ENCODE measurements at regions not wholly inside any gene's neighbourhood (a gene's known extent, or its start where the extent isn't known, plus 50 kb on each side); places are given as distances from the start of the nearest gene placed in this dataset.

DNA sequence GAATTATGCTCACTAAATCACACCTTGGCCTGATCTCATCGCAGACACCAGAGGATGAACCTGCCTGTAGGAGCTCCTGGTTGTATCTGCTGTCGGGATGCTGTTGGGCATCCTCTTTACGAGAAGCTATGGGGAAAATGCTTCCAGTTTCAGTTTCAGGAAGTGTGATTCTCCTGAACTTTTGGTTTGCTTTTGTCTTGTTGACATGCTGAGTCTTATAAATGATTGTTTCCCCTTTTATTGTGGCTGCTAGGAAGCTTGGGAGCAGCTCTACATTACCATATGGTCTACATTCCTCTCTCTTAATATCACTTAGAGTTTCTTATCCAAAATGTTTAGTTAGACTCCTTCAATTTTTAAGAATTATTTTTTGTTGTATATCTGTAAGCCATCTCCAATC is 227.5 kb downstream of the MTX2 start:
- Histone ChIP-seq H4K20me1 (ENCODE audit: insufficient read depth, low read length) (no peaks in the 10 kb centered on the region), H3K4me3 (ENCODE audit: insufficient read depth, low read length) (no peak overlapping the region), H3K27ac (ENCODE audit: low read depth, low read length) (no peak overlapping the region), H3K27me3 (ENCODE audit: insufficient read depth, low read length) (peaks cover 9% of the 10 kb centered on the region), H3K79me2 (ENCODE audit: insufficient read depth, low read length) (no peaks in the 10 kb centered on the region), H3K4me2 (ENCODE audit: insufficient read depth, low read length) (peak overlapping the region; percentile 27), H3K36me3 (ENCODE audit: insufficient read depth, low read length) (no peaks in the 10 kb centered on the region), H3K4me1 (ENCODE audit: insufficient read depth, low read length) (peaks cover 10% of the 10 kb centered on the region), H2AFZ (ENCODE audit: low read length) (peak overlapping the region; percentile 69), H3K9me3 (ENCODE audit: low read depth, low read length) (no peaks in the 10 kb centered on the region)
- TF ChIP-seq, protein P1, sequence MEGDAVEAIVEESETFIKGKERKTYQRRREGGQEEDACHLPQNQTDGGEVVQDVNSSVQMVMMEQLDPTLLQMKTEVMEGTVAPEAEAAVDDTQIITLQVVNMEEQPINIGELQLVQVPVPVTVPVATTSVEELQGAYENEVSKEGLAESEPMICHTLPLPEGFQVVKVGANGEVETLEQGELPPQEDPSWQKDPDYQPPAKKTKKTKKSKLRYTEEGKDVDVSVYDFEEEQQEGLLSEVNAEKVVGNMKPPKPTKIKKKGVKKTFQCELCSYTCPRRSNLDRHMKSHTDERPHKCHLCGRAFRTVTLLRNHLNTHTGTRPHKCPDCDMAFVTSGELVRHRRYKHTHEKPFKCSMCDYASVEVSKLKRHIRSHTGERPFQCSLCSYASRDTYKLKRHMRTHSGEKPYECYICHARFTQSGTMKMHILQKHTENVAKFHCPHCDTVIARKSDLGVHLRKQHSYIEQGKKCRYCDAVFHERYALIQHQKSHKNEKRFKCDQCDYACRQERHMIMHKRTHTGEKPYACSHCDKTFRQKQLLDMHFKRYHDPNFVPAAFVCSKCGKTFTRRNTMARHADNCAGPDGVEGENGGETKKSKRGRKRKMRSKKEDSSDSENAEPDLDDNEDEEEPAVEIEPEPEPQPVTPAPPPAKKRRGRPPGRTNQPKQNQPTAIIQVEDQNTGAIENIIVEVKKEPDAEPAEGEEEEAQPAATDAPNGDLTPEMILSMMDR (IDR thresholded peaks at IDR 0.05; ENCODE audit: extremely low read depth, low read depth, low read length): no peak
- no peak for DNase-seq (ENCODE audit: insufficient read length, low spot score, missing footprints)

DNA sequence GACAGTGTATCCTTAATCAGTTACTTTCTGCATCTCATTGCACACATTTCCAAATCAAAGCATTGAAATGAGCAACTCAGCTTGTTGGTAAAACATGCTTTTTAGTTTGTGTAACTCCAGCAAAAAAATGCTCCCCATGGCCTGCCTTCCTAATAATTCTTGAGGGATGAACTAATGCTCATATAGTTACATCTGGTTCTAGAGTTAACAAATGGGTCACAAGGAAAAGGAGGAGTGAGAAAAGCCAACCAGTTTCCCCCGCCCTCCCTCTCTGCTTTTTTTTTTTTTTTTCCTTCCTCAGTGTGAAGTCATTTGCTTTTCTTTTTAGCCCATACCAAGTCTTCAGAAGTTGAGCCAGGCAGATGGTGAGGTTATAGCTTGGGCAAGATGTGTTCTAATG is 231.7 kb downstream of the MTX2 start:
- Histone ChIP-seq H4K20me1 (ENCODE audit: insufficient read depth, low read length) (no peaks in the 10 kb centered on the region), H3K36me3 (ENCODE audit: insufficient read depth, low read length) (no peaks in the 10 kb centered on the region), H3K27ac (ENCODE audit: low read depth, low read length) (no peak overlapping the region), H3K4me1 (ENCODE audit: insufficient read depth, low read length) (peaks cover 5% of the 10 kb centered on the region), H3K4me2 (ENCODE audit: insufficient read depth, low read length) (no peak overlapping the region), H3K9me3 (ENCODE audit: low read depth, low read length) (no peaks in the 10 kb centered on the region), H3K27me3 (ENCODE audit: insufficient read depth, low read length) (peaks cover 21% of the 10 kb centered on the region), H3K4me3 (ENCODE audit: insufficient read depth, low read length) (no peak overlapping the region), H3K79me2 (ENCODE audit: insufficient read depth, low read length) (no peaks in the 10 kb centered on the region), H2AFZ (ENCODE audit: low read length) (no peak overlapping the region)
- TF ChIP-seq, protein P1 (IDR thresholded peaks at IDR 0.05; ENCODE audit: extremely low read depth, low read depth, low read length): no peak
- DNase-seq (ENCODE audit: insufficient read length, low spot score, missing footprints): peak; percentile 81

DNA sequence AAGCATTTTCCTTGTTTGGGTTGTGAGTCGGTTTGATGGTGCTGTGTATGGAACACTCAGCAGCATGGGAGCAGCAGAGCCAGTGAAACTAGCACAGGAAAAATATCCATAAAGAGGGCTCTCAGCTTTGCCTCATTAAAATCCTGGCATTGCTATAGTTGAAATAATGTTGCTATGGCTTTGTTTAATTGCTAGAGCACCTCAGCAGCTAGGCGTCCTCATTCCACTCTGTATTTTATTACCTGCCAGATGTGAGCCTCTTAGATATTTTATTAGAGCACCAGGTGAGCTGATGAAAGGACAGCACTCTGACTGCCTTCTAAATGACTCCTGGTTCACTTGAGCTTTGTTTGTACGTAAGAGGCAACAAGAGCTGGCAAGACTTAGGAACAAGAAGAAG is 232.4 kb downstream of the MTX2 start:
- Histone ChIP-seq H3K79me2 (ENCODE audit: insufficient read depth, low read length) (no peaks in the 10 kb centered on the region), H3K36me3 (ENCODE audit: insufficient read depth, low read length) (no peaks in the 10 kb centered on the region), H3K4me2 (ENCODE audit: insufficient read depth, low read length) (no peak overlapping the region), H3K4me3 (ENCODE audit: insufficient read depth, low read length) (no peak overlapping the region), H2AFZ (ENCODE audit: low read length) (no peak overlapping the region), H3K4me1 (ENCODE audit: insufficient read depth, low read length) (peaks cover 5% of the 10 kb centered on the region), H3K27ac (ENCODE audit: low read depth, low read length) (no peak overlapping the region), H3K9me3 (ENCODE audit: low read depth, low read length) (no peaks in the 10 kb centered on the region), H3K27me3 (ENCODE audit: insufficient read depth, low read length) (peaks cover 21% of the 10 kb centered on the region), H4K20me1 (ENCODE audit: insufficient read depth, low read length) (no peaks in the 10 kb centered on the region)
- DNase-seq (ENCODE audit: insufficient read length, low spot score, missing footprints): no peak
- TF ChIP-seq, protein P1 (IDR thresholded peaks at IDR 0.05; ENCODE audit: extremely low read depth, low read depth, low read length): no peak

DNA sequence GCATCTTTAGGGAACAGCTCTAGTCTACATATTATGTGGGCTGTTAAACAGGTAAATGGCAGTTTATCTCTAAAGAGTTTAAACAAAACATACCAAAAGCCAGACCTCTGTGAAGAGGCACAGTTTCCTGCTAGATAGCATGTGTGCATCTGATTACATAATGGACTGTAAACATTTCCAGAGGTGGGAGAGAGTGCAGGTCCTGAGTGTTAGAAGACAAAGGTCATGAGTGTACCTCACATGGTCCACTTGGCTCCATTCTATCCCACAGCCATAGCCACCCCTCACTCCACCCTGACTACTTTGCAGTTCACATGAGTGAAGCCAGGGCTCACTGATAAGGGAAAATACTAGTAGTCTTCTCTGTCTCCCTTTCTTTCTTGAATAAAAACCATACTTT is 233.4 kb downstream of the MTX2 start:
- TF ChIP-seq, protein P1 (IDR thresholded peaks at IDR 0.05; ENCODE audit: extremely low read depth, low read depth, low read length): no peak
- Histone ChIP-seq H2AFZ (ENCODE audit: low read length) (no peak overlapping the region), H3K4me3 (ENCODE audit: insufficient read depth, low read length) (no peak overlapping the region), H3K4me2 (ENCODE audit: insufficient read depth, low read length) (no peak overlapping the region), H3K9me3 (ENCODE audit: low read depth, low read length) (no peaks in the 10 kb centered on the region), H3K4me1 (ENCODE audit: insufficient read depth, low read length) (peaks cover 10% of the 10 kb centered on the region), H4K20me1 (ENCODE audit: insufficient read depth, low read length) (no peaks in the 10 kb centered on the region), H3K27me3 (ENCODE audit: insufficient read depth, low read length) (peaks cover 21% of the 10 kb centered on the region), H3K36me3 (ENCODE audit: insufficient read depth, low read length) (no peaks in the 10 kb centered on the region), H3K79me2 (ENCODE audit: insufficient read depth, low read length) (no peaks in the 10 kb centered on the region), H3K27ac (ENCODE audit: low read depth, low read length) (no peak overlapping the region)
- DNase-seq (ENCODE audit: insufficient read length, low spot score, missing footprints): no peak
